HUDEP-2 (cell line): ENCODE measurements at regions not wholly inside any gene's neighbourhood (a gene's known extent, or its start where the extent isn't known, plus 50 kb on each side); places are given as distances from the start of the nearest gene placed in this dataset.

Source experiments
- DNase-seq, 76 experiments: peaks; one replicate each; lab custom pipeline; 2025; ENCODE audit not compliant: unreplicated experiment in 76 of 76; lab: John Stamatoyannopoulos, UW

DNA sequence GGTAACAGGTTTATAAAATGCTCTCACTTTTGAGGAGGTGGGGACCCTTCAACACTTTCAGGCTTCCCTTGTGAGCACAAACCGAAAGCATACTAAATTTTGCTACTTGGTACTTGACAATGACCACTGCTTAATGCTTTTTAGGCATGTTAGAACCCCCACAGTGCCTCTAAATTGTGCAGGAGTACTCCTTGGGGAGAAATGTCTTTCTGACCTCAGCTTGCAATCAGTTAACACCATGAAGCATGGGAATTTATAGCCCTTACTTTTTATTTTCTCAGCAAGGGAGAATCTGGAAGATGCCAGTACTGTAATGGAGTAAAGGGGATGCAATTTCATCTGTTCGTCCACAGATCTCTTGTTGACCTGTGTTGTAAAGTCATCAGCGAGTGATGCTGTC lies 308.9 kb upstream of the TBC1D5 start:
- DNase-seq = no peak

DNA sequence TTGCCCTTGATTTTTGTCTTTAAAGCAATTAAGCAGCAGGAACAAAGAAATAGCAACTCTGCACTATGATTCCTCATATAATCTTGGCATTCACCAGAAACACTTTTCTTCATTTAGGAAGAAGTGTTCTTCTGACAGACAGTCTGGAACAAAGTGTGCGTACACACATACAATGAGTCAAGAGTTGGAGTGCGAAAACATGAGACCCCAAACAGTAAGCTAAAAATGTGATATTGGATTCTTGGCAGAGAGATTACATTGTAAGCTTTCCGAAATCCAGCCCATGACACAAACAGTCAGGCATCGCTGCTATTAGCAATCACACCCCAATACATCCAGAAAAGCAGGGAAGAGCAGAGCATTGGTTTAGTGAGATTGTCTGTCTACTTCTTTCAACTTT lies 306.7 kb upstream of the TBC1D5 start:
- no peak for DNase-seq

DNA sequence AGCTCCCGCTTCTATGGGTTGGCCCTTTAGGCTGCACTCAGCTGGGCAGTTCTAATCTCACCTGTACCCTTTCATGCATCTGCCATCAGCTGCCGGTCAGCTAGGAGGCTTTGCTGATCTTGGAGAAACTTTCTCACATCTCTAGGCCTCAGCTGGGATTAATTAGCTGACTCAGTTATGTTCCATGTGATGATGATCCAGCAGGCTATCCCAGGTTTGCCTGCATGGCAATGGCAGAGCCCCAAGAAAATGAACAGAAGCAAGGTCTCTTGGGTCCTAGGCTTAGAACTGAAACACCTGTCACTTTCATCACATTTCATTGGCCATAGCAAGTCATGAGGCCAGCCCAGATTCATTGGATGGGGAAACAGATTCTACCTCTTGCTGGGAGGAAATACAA lies 304.6 kb upstream of the TBC1D5 start:
- no peak for DNase-seq

DNA sequence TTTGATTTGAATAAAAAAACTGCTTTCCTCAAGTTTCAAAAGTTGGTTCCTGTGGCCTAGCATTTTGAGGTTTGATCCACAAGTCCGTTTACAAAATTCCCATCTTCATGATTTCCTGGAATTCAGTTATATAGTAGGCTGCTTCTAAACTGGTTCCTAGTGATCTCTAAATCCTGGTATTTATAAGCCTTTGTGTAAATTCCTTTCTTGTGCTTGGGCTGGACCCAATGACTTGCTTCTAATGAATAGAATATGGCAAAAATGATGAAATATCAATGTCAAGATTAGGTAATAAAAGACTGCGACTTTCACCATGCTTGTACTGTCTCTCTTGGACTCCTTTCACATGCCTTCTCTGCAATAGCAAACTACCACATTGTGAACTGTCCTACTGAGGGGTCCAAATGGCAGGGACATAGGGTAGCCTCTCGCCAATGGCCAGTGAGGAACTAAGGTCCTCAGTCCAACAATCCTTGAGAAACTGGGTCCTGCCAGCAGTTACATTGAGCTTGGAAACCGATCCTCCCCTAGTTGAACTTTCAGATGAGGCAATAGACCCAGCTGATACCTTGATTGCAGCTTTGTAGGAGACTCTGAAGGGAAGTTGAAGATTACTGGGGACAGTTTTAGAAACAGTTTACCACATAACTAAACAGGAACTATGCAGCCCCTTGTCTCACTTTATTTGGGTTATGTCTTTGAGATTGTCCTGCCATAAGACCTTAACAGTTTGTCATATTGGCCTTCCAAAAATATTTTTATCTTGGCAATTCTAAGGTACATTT lies 303.9 kb upstream of the TBC1D5 start:
- no peak for DNase-seq

DNA sequence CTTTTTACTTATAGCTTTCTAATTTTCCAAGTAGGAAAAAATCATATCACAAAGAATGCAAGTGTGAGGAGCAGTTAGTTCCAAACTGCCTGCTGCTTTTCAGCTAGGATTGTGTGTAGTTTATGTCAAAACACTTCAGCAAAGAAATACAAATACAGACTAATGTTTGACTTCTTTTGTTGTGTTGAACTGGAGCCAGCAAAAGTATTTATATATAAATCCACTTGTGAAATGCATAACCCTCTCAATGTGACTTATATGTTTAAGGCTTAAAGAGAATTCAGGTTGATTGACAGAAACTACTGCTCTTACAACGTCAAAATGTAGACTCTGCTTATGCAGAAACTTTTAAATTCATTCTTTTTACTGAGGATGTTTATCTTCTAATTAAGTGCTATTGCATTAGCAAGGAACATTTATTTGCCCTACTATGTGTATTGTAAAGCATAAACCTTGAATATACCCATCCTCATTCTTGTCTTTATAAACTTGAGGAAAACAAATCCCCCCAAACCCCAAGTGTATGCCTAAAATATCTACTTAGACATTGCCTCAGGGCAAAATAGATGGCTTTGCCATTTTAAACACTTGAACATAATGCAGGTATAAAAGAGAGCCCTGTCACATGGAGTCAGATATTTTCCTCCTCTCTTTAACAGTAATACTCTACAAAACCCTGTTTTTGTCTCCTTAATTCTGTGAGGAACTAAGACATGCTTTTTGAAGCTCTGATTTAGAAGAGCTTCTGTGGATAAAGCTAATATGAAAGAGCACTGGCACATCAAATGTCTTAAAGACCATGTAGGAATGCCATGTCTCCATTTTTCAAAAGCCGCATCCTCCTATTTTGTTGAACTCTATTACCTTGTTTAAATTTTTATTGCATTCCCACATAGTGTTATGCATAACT lies 302.8 kb upstream of the TBC1D5 start:
- no peak for DNase-seq

DNA sequence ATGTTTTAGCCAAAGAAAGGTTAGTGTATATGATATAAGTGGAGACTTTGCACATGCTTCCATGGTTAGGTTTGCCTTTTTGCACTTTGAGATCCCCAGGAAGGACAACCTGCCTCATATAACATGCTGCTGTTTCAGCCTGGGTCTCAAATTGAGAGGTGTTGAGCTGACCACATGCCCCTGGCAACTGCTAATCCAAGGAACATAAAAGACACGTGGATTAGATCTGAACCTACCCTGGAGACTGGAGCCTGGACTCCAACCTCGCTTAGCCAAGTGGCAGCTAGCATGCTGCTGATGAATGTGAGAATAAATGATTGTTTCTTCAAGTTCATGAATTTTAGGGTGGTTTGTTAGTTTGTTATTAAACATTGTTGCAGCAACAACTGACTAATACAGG lies 301.8 kb upstream of the TBC1D5 start:
- no peak for DNase-seq

DNA sequence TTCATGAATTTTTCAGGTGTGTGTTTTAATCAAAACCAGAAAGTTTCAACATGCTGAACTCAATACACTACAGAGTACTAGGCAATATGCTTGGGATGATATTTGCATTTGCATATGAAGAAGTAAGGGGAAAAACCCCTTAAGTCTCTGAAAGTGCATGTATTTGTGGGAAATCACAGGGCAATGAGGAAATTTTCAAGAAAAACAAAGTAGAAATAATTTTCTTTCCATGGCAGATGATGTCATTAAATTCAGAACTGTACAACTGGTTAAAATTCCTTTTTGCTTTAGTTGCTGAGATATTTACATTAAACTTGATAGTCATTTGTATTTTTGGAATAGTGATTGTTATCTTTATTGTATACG lies 294.0 kb upstream of the TBC1D5 start:
- DNase-seq = no peak

DNA sequence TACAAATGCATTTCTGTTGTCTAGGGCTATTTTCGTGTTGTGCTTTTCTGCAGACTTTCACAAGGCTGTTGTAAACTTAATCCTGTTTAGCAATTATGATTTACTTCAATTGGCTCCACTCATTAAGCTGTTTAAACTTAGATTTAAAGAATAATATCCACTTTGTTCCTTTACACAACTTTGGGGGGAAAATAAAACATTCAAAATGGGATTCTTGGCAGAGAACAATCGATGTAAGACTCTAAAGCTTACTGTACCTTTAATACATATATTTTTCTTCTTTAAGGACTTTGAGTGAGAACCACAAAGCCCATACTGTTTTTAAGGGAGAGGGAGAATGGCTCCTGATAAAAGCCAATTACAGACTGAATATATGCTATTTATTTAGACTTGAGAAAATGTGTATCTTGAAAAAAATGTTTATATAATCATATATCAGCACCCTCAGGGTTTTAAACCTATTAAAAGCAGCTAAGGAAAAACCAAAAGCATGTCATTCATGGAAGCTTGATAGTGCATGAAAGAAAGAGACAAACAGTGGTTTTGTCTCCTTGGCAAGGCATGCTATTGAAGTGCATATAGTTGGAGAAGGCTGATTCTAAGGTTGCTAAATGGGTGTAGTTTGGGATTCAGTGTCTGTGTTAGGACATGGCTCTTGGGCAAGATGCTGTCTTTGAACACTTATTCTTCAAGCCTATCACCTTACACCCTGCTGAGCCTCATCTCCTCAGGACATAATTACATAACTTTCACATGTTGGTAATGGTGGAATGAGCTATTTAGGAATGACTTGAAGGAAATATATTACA lies 293.4 kb upstream of the TBC1D5 start:
- DNase-seq = no peak

DNA sequence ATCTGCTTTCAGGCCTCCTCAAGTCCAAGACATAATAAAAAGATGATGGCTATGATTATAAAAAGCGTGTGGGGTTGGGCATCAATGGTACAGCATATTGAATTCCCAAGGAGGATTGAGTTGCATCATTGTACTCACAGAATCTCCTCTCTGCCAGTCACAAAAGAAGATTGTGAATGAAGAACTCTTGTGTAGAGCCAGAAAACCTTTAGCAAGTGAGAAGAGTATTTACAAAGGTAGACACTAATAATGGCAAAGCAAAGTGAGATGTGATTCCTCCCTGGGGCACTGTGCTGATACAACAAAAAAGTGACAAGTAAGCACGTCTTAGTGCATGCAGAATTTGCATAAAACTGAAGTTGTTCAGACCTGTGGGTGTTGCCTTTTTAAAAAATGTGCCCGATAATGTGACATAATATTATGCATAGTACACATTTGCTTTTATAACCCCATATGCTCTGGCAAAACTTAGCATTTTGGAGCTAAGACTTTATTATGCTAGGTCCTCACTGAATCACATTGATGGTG lies 291.2 kb upstream of the TBC1D5 start:
- DNase-seq = no peak

DNA sequence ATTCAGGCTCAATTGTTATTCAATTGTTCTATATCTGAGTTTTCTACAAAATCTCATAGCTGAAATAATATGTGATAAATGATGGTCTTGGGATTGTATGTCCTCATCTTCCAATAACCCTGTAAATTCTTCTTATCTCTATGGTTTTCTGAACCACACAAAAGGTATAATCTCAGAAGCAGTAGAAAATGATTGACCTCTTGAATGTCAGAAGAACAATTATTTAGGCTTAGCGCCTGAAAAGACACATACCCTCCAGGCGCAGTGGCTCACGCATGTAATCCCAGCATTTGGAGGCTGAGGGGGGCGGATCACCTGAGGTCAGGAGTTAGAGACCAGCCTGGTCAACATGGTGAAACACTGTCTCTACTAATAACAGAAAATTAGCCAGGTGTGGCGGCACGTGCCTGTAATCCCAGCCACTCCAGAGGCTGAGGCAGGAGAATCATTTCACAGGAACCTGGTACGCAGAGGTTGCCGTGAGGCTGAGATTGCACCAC lies 288.0 kb upstream of the TBC1D5 start:
- DNase-seq = no peak

DNA sequence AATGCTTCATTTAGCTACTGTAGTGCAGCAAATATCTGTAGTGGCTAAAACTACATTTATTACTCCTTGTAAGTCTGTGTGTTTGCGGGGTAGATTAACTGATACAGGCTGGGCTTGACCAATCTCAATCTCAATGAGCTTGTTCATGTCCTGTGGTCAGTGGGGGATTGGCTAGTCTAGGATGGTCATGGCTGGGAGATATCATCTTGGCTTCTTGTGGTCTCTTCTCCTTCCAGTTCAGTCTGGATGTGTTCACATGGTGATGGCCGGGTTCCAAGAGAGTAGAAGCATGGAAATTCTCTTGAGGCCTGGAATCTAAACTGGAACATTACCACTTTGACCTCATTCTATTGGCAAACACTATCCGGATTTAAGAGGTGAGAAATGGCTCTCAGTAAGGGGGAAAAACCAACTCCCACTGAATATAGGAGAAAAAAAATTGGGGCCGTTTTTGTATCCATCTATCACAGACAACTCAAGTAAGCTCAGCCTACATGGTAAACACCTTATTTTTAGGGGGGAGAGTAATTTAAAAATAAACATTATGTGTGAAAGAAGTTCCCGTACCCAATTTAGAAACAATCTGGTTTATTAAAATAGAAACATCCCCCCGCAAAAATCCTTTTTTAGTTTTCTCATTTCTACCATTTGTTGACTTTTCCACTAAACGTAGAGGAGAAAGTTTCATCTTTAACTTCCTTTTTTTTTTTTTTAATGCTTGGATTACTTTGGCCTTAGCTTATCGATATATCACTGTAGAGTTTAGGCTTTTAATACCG lies 284.9 kb upstream of the TBC1D5 start:
- DNase-seq = no peak

DNA sequence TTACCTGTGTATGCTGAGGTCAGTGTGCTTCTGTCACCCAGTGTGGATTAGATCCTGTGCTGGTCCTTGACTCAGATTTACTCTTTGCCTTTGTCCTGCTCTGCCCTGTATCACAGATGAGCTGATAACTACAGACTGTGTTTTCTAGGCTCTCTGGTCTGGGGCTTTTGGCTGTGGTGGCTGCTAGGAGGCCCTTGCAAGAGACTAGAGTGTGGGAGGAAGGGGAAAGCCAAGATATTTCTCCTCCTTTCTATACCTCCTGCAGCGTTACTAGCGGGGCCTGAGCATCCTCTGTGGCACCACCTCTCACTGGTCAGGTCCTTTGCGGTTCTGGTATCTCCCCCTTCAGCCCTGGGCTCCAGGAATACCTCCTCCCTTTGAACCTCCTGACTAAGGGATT lies 282.3 kb upstream of the TBC1D5 start:
- DNase-seq = no peak

DNA sequence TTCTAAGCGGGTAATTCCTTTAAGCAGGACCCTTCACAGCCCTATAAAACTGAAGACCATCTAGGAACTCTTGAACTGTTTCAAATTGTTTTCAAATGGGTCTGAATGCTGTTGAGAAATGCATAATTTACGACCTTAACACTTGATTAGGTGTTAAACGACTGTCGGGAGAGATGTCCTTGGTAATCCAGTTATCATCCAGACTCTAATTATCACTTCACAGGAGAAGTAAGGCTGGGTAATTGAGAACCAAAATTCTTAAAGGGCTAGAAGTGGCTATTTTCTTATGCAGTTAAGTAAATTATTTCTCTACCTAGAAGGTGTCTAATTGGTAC lies 276.7 kb upstream of the TBC1D5 start:
- no peak for DNase-seq

DNA sequence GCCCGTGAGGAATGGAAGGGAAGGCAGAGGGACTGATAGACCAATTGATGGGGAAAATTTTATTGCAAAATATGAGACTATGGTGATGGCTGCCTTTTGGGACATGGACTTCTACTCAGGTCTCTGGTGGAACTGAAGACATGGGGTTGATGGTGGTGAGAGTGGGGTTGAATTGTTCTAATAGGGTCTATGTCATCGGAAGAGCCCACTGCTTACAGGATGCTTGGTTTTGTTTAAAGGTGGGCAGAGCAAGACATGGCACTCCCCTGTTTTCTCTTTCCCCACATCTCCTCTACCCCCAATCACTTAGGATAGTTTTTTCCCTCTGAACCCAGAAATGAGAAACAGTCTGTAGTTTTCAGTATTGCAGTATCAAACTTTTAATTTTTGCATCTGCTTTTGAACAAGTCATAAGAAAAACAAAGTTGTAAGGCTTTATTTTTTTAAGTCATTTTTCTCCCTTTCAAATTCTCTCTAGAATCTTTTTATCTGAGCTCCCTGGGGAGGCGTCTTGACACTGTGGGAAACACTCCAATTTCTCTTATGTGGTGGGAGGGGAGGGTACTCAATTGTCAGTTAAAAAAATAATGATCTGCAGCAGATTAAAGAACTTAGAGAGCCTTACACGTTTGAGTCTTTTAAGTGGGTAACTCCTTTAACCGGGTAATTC lies 276.2 kb upstream of the TBC1D5 start:
- DNase-seq = no peak

DNA sequence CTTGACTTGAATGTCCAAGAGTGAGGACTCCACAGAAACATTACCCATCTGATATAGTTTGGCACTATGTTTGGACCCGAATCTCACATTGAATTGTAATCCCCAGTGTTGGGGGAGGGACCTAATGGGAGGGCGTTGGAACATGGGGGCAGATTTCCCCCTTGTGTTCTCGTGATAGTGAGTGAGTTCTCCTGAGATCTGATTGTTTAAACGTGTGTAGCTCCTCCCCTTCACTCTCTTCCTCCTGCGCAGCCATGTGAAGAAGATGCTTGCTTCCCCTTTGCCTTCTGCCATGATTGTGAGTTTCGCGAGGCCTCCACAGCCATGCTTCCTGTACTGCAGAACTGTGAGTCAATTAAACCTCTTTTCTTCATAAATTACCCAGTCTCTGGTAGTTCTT lies 273.9 kb upstream of the TBC1D5 start:
- DNase-seq = no peak

DNA sequence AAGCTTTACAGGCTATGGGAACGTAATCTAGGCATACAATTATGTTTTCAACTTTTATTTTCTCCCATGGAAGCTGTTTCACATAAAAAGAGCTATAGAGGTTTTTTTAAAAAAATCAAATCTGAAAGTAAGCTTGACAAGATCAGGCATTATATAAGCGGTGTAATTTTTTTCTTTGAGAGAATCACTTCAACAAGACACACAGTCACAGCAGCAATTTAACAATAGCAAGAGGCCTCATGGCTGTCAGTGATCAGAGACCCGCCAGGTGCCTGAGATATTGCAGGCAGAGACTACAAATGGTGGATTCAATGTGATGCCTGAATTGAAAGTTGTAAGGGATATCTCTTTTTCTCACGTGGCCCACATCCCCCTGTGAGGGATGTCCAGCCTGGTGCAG lies 270.5 kb upstream of the TBC1D5 start:
- DNase-seq = no peak

DNA sequence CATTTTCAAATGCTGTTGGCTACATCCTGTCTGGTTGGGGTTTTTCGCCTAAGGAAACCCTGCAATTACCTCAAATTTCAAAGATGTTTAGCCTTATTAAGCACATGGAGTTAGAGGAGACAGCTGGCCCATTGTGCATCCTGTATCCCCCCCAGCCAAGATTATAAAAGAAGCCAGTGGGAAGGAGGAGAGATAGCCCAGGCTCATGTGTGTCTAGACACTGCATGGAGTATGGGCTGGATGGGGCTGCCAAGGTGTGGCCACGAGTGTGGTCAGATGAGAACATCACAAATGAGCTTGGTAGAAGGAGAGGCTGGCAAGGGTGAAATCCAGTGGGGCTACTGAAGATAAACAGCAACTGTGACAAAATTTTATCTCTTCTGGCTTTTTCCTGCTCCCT lies 270.0 kb upstream of the TBC1D5 start:
- no peak for DNase-seq

DNA sequence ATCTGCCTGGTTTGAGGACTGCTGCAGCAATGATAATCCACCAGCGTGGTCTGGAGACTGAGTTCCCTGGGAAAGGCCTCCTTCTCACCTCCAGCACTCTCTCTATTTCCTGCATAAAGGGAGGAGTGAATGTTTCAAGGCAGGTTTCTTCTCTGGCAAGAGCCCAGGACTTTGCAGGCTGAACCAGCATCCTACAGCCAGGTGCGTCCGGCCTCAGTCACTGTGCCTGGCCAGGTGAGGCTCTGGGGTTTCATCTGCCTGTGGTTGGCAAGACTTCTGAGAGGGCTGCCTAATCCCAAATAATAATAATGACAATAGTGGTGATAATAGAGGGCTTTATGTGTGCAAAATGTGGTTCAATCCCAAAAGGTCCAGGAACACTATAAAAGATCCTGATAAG lies 269.0 kb upstream of the TBC1D5 start:
- no peak for DNase-seq

DNA sequence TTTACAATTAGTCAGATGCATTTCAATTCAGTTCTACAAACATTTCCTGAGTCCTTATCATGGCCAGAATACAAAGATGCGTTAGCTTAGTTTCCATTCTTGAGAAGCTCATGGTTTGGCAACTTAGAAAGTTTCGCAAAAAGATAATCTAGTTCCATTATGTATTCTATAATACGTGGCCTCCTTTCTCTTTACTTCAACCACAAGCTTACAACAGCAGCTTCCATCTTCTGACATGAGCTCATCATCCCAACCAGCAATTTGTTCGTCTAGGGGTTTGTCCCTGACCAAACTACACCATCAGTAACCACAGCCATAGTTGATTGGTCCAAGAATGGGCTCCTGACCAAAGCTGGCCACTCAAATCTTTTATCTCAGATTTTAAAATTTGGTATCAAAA lies 267.6 kb upstream of the TBC1D5 start:
- no peak for DNase-seq
